ENCODE measurements at regions not wholly inside any gene's neighbourhood (a gene's known extent, or its start where the extent isn't known, plus 50 kb on each side); places are given as distances from the start of the nearest gene placed in this dataset.

GRCh38 chr10:28922127-28922526, 244.8 kb downstream of the BAMBI start:
- no peak overlapping the region for H3K4me3 ChIP-seq
- H3K9me3 ChIP-seq, result no peaks in the 10 kb centered on the region
- peaks cover 0 to 11% (median 0%) of the 10 kb centered on the region in 4 donors for H3K27me3 ChIP-seq
- DNase-seq (ENCODE audit: extremely low spot score), result peak; percentile 26
- H3K4me1 ChIP-seq, result peaks cover 0 to 4% (median 0%) of the 10 kb centered on the region in 4 donors
- TF ChIP-seq POLR2A (IDR thresholded peaks at IDR 0.05; ENCODE audit: low read depth) (no peak), CTCF (IDR thresholded peaks at IDR 0.05) (no peak), EP300 (IDR thresholded peaks at IDR 0.05) (no peak), POLR2AphosphoS5 (IDR thresholded peaks at IDR 0.05) (no peak)
- H3K36me3 ChIP-seq, result no peaks in the 10 kb centered on the region
- intact Hi-C loops (cut with DNase I), result no loop called here
- 100% methylated on average over 2 of the region's 2 CpGs for WGBS
- no peak overlapping the region for H3K27ac ChIP-seq (replicated peaks in 1 of 4)

- peak; percentile 74 for DNase-seq (ENCODE audit: extremely low spot score)
- TF ChIP-seq POLR2A (IDR thresholded peaks at IDR 0.05; ENCODE audit: low read depth), result no peak
- no peak for TF ChIP-seq POLR2AphosphoS5 (IDR thresholded peaks at IDR 0.05)
- no peak for TF ChIP-seq EP300 (IDR thresholded peaks at IDR 0.05)
- no peak overlapping the region for H3K27ac ChIP-seq (replicated peaks in 1 of 4)
- no peaks in the 10 kb centered on the region for H3K9me3 ChIP-seq
- peaks cover 0 to 11% (median 0%) of the 10 kb centered on the region in 4 donors for H3K27me3 ChIP-seq
- H3K36me3 ChIP-seq, result no peaks in the 10 kb centered on the region
- H3K4me3 ChIP-seq, result no peak overlapping the region
- H3K4me1 ChIP-seq, result peaks cover 0 to 4% (median 0%) of the 10 kb centered on the region in 4 donors
- intact Hi-C loops (cut with DNase I), result no loop called here
- 97% methylated on average over 2 of the region's 2 CpGs for WGBS
Measured at GRCh38 chr10:28922861-28923260, 245.5 kb downstream of the BAMBI start.

GRCh38 chr10:28924717-28925116, 247.4 kb downstream of the BAMBI start:
- Histone ChIP-seq H3K9me3 (no peaks in the 10 kb centered on the region), H3K27me3 (peaks cover 0 to 11% (median 0%) of the 10 kb centered on the region in 4 donors), H3K4me3 (no peak overlapping the region), H3K4me1 (peaks cover 0 to 4% (median 0%) of the 10 kb centered on the region in 4 donors), H3K36me3 (no peaks in the 10 kb centered on the region), H3K27ac (replicated peaks in 1 of 4) (no peak overlapping the region)
- 87% methylated on average over 10 of the region's 10 CpGs for WGBS
- intact Hi-C loops (cut with DNase I), result no loop called here
- peak; percentile 60 for DNase-seq (ENCODE audit: extremely low spot score)
- TF ChIP-seq EP300 (IDR thresholded peaks at IDR 0.05) (no peak), POLR2AphosphoS5 (IDR thresholded peaks at IDR 0.05) (no peak), CTCF (IDR thresholded peaks at IDR 0.05) (no peak), POLR2A (IDR thresholded peaks at IDR 0.05; ENCODE audit: low read depth) (no peak)

GRCh38 chr10:28925121-28925663, 247.9 kb downstream of the BAMBI start:
- H3K36me3 ChIP-seq, result no peaks in the 10 kb centered on the region
- peaks cover 0 to 4% (median 0%) of the 10 kb centered on the region in 4 donors for H3K4me1 ChIP-seq
- H3K9me3 ChIP-seq, result no peaks in the 10 kb centered on the region
- WGBS, result 76% methylated on average over 25 of the region's 32 CpGs
- H3K27ac ChIP-seq (replicated peaks in 1 of 4), result no peak overlapping the region
- peak overlapping the region in 1 of 4 donors; percentile 16 for H3K4me3 ChIP-seq
- H3K27me3 ChIP-seq, result peaks cover 0 to 11% (median 0%) of the 10 kb centered on the region in 4 donors
- DNase-seq (ENCODE audit: extremely low spot score), result peak; percentile 68
- TF ChIP-seq EP300 (IDR thresholded peaks at IDR 0.05), result no peak
- TF ChIP-seq CTCF (IDR thresholded peaks at IDR 0.05), result no peak
- no peak for TF ChIP-seq POLR2A (IDR thresholded peaks at IDR 0.05; ENCODE audit: low read depth)
- TF ChIP-seq POLR2AphosphoS5 (IDR thresholded peaks at IDR 0.05), result no peak
- intact Hi-C loops (cut with DNase I), result no loop called here

GRCh38 chr10:28926932-28927331, 249.6 kb downstream of the BAMBI start:
- 91% methylated on average over 3 of the region's 3 CpGs for WGBS
- no peaks in the 10 kb centered on the region for H3K36me3 ChIP-seq
- intact Hi-C loops (cut with DNase I), result no loop called here
- peaks cover 0 to 11% (median 0%) of the 10 kb centered on the region in 4 donors for H3K27me3 ChIP-seq
- H3K4me1 ChIP-seq, result peaks cover 0 to 5% (median 2%) of the 10 kb centered on the region in 4 donors
- no peak overlapping the region for H3K27ac ChIP-seq (replicated peaks in 1 of 4)
- no peak for DNase-seq (ENCODE audit: extremely low spot score)
- TF ChIP-seq CTCF (IDR thresholded peaks at IDR 0.05) (no peak), EP300 (IDR thresholded peaks at IDR 0.05) (no peak), POLR2A (IDR thresholded peaks at IDR 0.05; ENCODE audit: low read depth) (no peak), POLR2AphosphoS5 (IDR thresholded peaks at IDR 0.05) (no peak)
- no peak overlapping the region for H3K4me3 ChIP-seq
- no peaks in the 10 kb centered on the region for H3K9me3 ChIP-seq
